Right lobe of liver (tissue), 6 donors: ENCODE measurements at regions not wholly inside any gene's neighbourhood (a gene's known extent, or its start where the extent isn't known, plus 50 kb on each side); places are given as distances from the start of the nearest gene placed in this dataset.

Experiments used
- ATAC-seq, 4 donors: fragments of 200-7000 bp; cut with Tn5 transposase; one replicate each; pipeline ENCODE4 v1.9.1; 2020; ENCODE audit warnings: mild to moderate bottlenecking in 4 of 4, moderate library complexity in 4 of 4
- DNase-seq, 3 donors: peaks; one replicate each; pipeline ENCODE4 v3.0.0-alpha.2; 2020
- H3K27ac ChIP-seq, 3 donors: fragments of 200-600 bp; one replicate each; pipeline ENCODE4 v1.8.0; 2022
- H3K27me3 ChIP-seq, 2 donors: fragments of 200-600 bp; one replicate each; pipeline ENCODE4 v1.8.0; 2022
- H3K36me3 ChIP-seq, 4 donors: fragments of 200-600 bp; sonication (generic) in 1 of 4; one replicate each; pipeline versions ENCODE4 v1.5.1 to v1.8.0; 2017 to 2022; ENCODE audit warnings: control low read depth in 1 of 4
- H3K4me1 ChIP-seq, 4 donors: fragments of 200-600 bp; sonication (generic) in 1 of 4; one replicate each; pipeline versions ENCODE4 v1.5.1 to v1.8.0; 2017 to 2022; ENCODE audit warnings: control low read depth in 1 of 4
- H3K4me3 ChIP-seq, 3 donors: fragments of 200-600 bp; one replicate each; pipeline ENCODE4 v1.8.0; 2022
- H3K9me3 ChIP-seq, 4 donors: fragments of 200-600 bp; sonication (generic) in 1 of 4; one replicate each; pipeline versions ENCODE4 v1.5.1 to v1.8.0; 2017 to 2022; ENCODE audit warnings: control low read depth in 1 of 4
- POLR2A ChIP-seq: fragments of 450-650 bp; IDR thresholded peaks from one replicate; pipeline ENCODE4 v1.6.1; 2017; ENCODE audit warnings: antibody characterized with exemption, mild to moderate bottlenecking
- WGBS: methylation state at CpG from one replicate; pipeline ENCODE4 v1.1.6; 2018; ENCODE audit warnings: low coverage, low lambda C conversion rate; ENCODE audit not compliant: insufficient coverage; ENCODE audit errors: missing lambda C conversion rate; 5-methylcytosine and 5-hydroxymethylcytosine counted together
- intact Hi-C, 2 donors: fragments of 100-400 bp; cut with DNase I; formaldehyde crosslinking; loops; one replicate each; pipeline versions ENCODE4 v1.11.2 to v1.14.1; 2022
- TF ChIP-seq, protein P1 (sequence below), 4 donors: fragments of 200-600 bp in 3 of 4; fragments of 450-650 bp in 1 of 4; IDR thresholded peaks; one replicate each; pipeline versions ENCODE4 v1.5.1 to v1.8.0; 2016 to 2022; ENCODE audit warnings: antibody characterized with exemption in 4 of 4, mild to moderate bottlenecking in 2 of 4
- donor health status: DM: no; HTN: yes; CAD: no.
- donor health status: DM: no; HTN: no; CAD: no.
- donor health status: DM: no; HTN: no; CAD: no.
- donor health status: DM: no; HTN: yes; CAD: no.
- donor health status: DM: no; HTN: yes; CAD: no.

DNA sequence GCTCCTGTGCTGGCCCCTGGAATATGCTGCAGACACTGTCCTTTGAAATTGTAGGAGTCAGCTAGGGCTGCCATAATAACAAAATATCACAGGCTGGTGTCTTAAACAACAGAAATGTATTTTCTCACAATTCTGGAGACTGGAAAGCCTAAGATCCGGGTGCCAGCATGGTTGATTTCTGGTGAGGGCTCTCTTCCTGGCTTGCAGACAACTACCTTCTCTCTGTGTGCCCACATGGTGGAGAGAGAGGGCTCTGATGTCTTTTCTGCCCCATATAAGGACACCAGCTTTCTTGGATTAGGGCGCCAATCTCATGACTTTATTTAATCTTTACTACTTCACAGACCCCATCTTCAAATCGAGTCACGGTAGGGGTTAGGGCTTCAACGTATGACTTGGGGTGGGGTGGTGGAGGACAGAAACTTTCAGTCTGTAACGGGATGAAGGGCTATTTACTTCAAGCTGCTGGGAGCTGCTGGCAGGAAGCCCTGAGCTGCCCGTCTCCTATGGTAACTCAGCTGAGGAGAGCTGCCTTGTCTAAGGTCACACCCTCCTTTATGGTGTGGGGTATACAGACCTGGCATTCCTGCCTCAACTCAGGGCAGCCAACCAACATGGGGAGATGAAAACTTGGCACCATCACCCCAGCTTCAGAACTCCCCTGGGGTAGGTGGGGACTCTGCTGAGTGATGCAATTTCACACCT lies 142.9 kb upstream of the ZBED5 start:
- ATAC-seq: no peak

DNA sequence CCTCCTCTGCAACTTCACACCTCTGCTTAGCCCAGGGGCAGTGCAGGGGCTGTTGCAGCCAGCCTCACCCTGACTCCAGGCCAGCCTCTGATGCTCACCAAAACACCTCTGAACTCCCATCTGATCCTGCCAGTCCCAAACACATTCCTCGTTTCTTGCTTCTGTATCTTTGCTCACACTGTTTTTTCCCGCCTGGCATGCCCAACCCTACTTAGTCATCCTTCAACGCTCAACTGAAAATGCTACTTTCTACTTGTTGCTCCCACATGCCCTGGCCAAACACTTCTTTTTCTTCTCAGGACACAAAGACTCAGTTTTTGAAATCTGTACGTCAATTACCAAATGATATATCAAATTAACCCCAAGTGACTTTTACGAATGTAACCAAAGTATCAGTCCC lies 140.8 kb upstream of the ZBED5 start:
- no peak overlapping the region for H3K27ac ChIP-seq
- DNase-seq (no peak), ATAC-seq (no peak)
- H3K9me3 ChIP-seq: no peaks in the 10 kb centered on the region
- no peaks in the 10 kb centered on the region for H3K36me3 ChIP-seq
- TF ChIP-seq, protein P1, sequence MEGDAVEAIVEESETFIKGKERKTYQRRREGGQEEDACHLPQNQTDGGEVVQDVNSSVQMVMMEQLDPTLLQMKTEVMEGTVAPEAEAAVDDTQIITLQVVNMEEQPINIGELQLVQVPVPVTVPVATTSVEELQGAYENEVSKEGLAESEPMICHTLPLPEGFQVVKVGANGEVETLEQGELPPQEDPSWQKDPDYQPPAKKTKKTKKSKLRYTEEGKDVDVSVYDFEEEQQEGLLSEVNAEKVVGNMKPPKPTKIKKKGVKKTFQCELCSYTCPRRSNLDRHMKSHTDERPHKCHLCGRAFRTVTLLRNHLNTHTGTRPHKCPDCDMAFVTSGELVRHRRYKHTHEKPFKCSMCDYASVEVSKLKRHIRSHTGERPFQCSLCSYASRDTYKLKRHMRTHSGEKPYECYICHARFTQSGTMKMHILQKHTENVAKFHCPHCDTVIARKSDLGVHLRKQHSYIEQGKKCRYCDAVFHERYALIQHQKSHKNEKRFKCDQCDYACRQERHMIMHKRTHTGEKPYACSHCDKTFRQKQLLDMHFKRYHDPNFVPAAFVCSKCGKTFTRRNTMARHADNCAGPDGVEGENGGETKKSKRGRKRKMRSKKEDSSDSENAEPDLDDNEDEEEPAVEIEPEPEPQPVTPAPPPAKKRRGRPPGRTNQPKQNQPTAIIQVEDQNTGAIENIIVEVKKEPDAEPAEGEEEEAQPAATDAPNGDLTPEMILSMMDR (IDR thresholded peaks at IDR 0.05): no peak
- TF ChIP-seq POLR2A: no peak
- no peak overlapping the region for H3K4me3 ChIP-seq
- no peaks in the 10 kb centered on the region for H3K4me1 ChIP-seq
- 63% methylated on average over 5 of the region's 5 CpGs for WGBS
- no peaks in the 10 kb centered on the region for H3K27me3 ChIP-seq
- intact Hi-C loops: no loop called here

More for the DNA sequence above, 142.9 kb upstream of the ZBED5 start:
- intact Hi-C loops: no loop called here
- H3K9me3 ChIP-seq: no peaks in the 10 kb centered on the region
- WGBS: 61% methylated on average over 6 of the region's 7 CpGs
- TF ChIP-seq, protein P1 (IDR thresholded peaks at IDR 0.05): no peak
- no peak for TF ChIP-seq POLR2A
- no peaks in the 10 kb centered on the region for H3K36me3 ChIP-seq
- H3K27ac ChIP-seq: no peak overlapping the region
- no peaks in the 10 kb centered on the region for H3K27me3 ChIP-seq
- no peaks in the 10 kb centered on the region for H3K4me1 ChIP-seq
- H3K4me3 ChIP-seq: no peak overlapping the region
- no peak for DNase-seq

DNA sequence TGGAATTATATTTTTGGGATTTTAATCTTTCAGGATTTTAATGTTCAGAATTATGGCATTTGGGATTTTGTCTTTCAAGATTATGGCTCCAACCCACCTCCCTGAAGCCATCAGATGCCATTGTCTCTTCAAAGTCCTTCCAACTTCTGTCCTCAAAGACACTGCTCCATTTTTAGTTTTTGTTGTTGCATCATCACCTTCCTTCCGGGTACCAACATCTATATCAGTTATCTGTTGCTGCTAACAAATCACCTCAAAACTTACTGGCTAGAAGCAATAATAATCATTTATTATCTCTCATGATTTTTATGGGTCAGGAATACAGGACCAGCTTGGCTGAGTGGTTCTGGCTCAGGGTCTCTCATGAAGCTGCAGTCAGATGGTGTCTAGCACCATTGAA lies 138.8 kb upstream of the ZBED5 start:
- TF ChIP-seq, protein P1 (IDR thresholded peaks at IDR 0.05): no peak
- TF ChIP-seq POLR2A: no peak
- Histone ChIP-seq H3K36me3 (no peaks in the 10 kb centered on the region), H3K4me3 (no peak overlapping the region), H3K27ac (no peak overlapping the region), H3K4me1 (no peaks in the 10 kb centered on the region), H3K9me3 (no peaks in the 10 kb centered on the region), H3K27me3 (no peaks in the 10 kb centered on the region)
- ATAC-seq (no peak), DNase-seq (no peak)
- 47% methylated on average over 1 of the region's 1 CpG for WGBS
- intact Hi-C loops: no loop called here

DNA sequence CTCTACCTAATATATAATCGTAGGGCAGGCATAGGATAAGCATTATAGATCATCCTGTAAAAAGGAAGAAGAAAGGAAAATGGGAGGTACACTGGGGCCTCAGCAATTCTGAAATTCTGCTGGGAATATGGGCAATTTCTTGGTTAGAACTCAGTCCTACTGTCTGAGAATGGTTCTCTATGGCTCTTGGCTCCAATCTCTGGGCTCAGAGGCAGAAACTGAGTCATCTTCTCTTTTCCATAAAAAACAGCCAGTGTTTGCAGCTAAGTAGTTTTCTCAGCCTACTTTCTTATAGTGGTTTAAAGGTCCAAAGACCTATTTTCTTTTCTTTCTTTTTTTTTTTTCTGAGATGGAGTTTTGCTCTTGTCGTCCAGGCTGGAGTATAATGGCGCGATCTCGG lies 135.8 kb upstream of the ZBED5 start:
- H3K36me3 ChIP-seq: no peaks in the 10 kb centered on the region
- 75% methylated on average over 5 of the region's 5 CpGs for WGBS
- H3K4me3 ChIP-seq: no peak overlapping the region
- H3K4me1 ChIP-seq: no peaks in the 10 kb centered on the region
- H3K27ac ChIP-seq: no peak overlapping the region
- ATAC-seq: no peak
- no peaks in the 10 kb centered on the region for H3K9me3 ChIP-seq
- no peaks in the 10 kb centered on the region for H3K27me3 ChIP-seq
- no peak for DNase-seq
- TF ChIP-seq, protein P1 (IDR thresholded peaks at IDR 0.05): no peak
- TF ChIP-seq POLR2A: no peak
- intact Hi-C loops: no loop called here

DNA sequence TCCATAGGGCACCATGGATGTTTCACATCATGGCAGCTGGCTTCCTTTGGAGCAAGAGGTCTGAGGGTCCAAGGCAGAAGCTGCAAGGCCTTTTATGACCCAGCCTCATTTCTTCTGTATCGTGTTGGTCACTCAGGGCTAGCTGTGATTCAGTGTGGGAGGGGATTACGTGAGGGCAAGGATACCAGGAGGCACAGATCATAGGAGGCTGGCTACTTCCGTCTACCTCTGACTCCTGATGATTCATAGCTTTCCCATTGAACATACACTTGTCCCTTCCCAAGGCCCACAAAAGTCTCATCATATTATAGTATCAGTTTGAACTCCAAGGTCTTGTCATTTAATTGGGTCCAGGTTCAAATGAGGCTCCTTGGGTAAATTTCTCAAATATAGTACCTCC lies 135.3 kb upstream of the ZBED5 start:
- 27% methylated on average over 3 of the region's 3 CpGs for WGBS
- intact Hi-C loops: no loop called here
- Histone ChIP-seq H3K4me3 (no peak overlapping the region), H3K27ac (no peak overlapping the region), H3K27me3 (no peaks in the 10 kb centered on the region), H3K36me3 (no peaks in the 10 kb centered on the region), H3K4me1 (no peaks in the 10 kb centered on the region), H3K9me3 (no peaks in the 10 kb centered on the region)
- DNase-seq: no peak
- ATAC-seq: no peak
- TF ChIP-seq, protein P1 (IDR thresholded peaks at IDR 0.05): no peak
- no peak for TF ChIP-seq POLR2A
